ENCODE measurements at regions not wholly inside any gene's neighbourhood (a gene's known extent, or its start where the extent isn't known, plus 50 kb on each side); places are given as distances from the start of the nearest gene placed in this dataset.
"Not testable (repeated sequence)": the region's sequence is repeated elsewhere in the genome, so short reads cannot be mapped to it uniquely, and the experiment has no call there.

- DNase-seq: no peak
Observed at GRCh38 chr11:82194521-82194920, 539.1 kb downstream of the FAM181B start.

- no peak for DNase-seq
Observed at GRCh38 chr11:82191695-82192094, 542.0 kb downstream of the FAM181B start.

GRCh38 chr11:82185925-82186324 lies 547.7 kb downstream of the FAM181B start:
- DNase-seq: no peak

GRCh38 chr11:82184966-82185365 lies 548.7 kb downstream of the FAM181B start:
- no peak for DNase-seq

- DNase-seq: no peak
Observed at GRCh38 chr11:82183346-82183745, 550.3 kb downstream of the FAM181B start.

DNA sequence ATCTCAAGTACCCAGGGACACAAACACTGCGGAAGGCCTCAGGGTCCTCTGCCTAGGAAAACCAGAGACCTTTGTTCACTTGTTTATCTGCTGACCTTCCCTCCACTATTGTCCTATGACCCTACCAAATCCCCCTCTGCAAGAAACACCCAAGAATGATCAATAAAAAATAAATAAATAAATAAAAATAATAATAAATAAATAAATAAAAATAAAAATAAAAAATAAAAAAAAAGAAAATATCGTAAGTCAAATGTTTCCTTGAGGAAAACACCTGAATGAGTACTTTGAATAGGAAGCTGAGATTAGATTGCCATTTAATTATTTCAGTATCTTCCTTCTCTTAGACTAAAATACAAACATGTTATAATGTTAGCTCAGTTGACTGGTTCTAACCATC lies 551.0 kb downstream of the FAM181B start:
- not testable (repeated sequence) for DNase-seq

DNA sequence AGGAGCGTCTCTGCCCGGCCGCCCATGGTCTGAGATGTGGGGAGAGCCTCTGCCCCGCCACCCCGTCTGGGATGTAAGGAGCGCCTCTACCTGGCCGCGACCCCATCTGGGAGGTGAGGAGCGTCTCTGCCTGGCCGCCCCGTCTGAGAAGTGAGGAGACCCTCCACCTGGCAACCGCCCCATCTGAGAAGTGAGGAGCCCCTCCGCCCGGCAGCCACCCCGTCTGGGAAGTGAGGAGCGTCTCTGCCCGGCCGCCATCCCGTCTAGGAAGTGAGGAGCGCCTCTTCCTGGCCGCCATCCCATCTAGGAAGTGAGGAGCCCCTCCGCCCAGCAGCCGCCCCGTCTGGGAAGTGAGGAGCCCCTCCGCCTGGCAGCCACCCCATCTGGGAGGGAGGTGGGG lies 551.9 kb downstream of the FAM181B start:
- DNase-seq: not testable (repeated sequence)

DNA sequence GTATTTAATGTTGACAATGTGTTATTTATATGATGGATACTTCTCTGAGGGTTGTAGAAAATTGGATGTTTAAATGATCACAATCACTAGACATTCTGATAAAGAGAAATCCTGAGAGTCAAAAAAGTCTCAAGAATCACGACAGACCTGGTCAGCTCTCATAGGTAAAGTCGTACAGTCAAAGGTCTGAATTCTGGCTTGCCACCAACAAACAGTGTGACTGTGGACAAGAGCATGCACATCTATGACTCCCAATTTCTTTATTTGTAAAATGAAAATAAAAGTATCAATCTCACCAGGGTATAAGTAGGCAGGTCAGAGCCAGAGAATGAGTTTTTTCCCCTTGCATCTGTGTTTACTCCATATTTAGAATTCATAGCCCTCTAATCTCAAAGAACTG lies 556.7 kb downstream of the FAM181B start:
- no peak for DNase-seq

DNA sequence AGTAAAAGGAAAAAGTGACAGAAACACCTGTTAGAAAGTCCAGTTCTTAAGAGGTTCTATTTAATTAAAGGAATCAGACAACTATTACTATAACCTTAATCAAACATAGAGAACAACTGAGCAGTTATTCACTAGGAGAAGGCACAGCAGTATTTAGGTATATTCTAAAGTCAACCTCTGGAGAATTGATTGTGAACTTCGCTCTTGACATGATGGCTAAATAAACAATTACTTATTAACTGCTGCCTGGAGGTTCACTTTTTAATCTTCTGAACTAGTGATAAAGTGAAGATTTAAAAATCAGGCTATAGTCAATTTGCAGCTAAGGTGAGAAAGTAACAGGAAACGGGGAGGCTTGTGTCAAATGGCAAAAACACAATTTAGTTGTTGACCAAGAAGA lies 557.3 kb downstream of the FAM181B start:
- no peak for DNase-seq

DNA sequence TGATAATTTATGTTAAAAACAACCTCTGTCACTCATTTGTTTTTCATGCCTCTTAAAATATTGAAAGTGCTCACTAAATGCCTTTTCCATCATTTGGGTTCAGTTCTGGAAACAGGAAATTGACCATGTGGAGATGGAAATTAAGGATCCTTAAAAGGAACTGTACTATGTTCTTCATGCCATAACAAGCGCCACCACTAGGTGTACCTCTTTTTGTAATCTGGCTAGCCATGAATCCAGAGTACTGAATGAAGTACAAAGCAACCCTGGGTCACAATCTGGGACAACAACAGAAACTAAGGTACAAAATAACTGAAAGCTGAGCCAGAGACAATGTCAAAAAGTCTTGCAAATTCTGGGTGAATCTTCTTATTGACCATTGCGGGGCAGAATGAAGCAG lies 559.1 kb downstream of the FAM181B start:
- no peak for DNase-seq

- no peak for DNase-seq
Observed at GRCh38 chr11:82146789-82147188, 586.9 kb downstream of the FAM181B start.

GRCh38 chr11:82118946-82119345 lies 614.7 kb downstream of the FAM181B start:
- no peak for DNase-seq

GRCh38 chr11:82117362-82117761 lies 616.3 kb downstream of the FAM181B start:
- DNase-seq: no peak

GRCh38 chr11:82105331-82105998 lies 628.2 kb downstream of the FAM181B start:
- DNase-seq: no peak

DNA sequence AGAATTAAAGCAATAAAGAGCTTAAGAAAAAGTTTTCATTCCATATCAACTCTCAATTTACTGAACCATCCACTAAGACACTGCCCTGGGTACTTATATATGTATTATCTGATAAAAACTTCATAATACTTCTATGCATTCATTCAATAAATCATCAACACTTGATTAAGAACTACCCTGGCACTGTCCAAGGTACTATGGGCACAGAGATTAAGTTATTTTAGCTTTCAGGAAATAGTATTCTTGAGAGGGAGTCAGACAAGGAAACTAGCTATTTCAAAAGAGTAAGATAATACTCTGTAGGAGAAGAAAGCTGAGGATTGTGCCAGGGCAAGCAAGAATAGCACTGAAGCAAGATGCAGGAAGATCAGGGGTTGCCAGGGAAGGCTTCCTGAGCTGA lies 640.8 kb downstream of the FAM181B start:
- DNase-seq: no peak

DNA sequence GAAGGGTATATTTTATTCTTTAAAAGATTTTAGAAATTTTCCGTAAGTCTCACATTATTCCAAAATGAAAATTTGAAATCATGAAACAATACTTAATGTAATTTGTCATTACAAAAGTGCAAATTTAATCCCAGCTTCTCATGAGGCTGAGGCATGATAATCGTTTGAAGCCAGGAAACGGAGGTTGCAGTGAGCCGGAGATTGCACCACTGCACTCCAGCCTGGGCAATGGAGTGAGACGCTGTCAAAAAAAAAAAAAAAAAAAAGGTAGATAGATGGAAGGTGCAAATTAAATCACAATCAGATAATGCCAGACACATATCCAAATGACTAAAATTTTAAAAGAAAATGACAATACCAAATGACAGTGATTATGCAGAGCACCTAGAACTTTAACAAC lies 644.2 kb downstream of the FAM181B start:
- DNase-seq: no peak

DNA sequence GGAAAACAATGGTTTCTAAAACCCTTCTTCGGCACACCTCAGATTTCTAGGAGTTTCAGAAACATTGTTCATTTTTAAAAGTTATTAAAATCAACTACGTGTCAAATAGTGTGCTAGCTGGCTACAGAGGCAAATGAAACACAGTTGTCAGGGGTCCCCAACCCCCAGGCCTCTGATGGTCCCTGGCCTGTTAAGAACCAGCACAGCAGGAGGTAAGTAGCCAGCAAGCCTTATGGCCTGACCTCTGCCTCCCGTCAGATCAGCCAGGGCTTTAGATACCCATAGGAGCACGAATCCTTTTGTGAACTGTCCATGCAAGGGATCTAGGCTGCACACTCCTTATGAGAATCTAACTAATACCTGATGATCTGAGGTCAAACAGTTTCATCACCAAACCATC lies 648.2 kb downstream of the FAM181B start:
- no peak for DNase-seq

- no peak for DNase-seq
Observed at GRCh38 chr11:82082976-82083375, 650.7 kb downstream of the FAM181B start.

DNA sequence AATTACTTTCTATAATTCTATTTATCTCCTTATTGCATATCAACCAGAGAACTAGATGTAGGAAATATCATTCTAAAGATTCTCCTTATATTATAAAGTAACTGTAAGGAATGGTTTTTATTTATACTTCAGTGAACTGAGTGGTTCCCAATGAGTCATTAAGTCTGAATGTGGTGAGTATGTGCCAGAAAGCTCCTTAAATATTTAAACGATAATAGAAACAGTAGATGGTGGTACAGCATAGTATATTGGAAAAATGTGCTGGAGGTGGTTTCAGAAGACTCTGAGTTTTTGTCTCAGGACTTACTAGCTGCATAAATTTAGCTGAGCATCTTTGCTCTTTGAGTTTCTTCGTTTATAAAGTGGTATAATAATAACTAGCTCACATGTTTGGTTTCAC lies 653.5 kb downstream of the FAM181B start:
- DNase-seq: no peak

GRCh38 chr11:82076126-82076525 lies 657.5 kb downstream of the FAM181B start:
- DNase-seq: no peak

- no peak for DNase-seq
Observed at GRCh38 chr11:82059505-82059904, 674.2 kb downstream of the FAM181B start.

GRCh38 chr11:82056450-82056849 lies 677.2 kb downstream of the FAM181B start:
- no peak for DNase-seq

DNA sequence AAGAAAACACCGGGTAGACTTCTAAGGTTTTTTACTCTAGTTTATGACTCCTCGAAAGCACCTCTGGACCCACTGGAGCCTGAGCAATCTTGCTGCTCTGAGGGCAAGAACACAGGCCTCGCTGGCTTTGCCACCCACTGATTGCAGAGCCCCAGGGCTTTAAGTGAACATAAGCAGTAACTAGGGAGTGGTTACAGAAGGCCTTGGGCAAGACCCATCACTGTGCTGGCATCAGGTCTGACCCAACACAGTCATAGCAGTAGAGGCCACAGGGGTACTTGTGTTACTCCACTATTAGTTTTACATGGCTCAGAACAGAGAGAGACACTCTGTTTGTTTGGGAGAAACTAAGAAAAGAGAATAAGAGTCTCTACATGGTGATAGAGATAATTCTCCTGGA lies 684.5 kb downstream of the FAM181B start:
- DNase-seq: no peak

GRCh38 chr11:82047200-82047599 lies 686.5 kb downstream of the FAM181B start:
- no peak for DNase-seq

DNA sequence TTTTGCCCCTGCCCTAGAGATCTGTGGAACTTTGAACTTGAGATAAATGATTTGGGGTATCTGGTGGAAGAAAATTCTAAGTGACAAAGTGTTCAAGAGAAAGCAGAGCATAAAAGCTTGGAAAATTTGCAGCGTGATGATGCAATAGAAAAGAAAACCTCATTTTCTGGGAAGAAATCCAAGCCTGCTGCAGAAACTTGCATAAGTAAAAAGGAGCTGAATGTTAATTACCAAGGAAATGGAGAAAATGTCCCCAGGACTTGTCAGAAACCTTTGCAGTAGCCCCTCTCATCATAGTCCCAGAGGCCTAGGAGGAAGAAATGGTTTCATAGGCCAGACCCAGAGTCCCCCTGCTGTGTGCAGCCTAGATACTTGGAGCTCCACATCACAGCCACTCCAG lies 686.9 kb downstream of the FAM181B start:
- DNase-seq: no peak
